HepG2 (cell line): ENCODE measurements at regions not wholly inside any gene's neighbourhood (a gene's known extent, or its start where the extent isn't known, plus 50 kb on each side); places are given as distances from the start of the nearest gene placed in this dataset.
A peak's percentile ranks its signal among the peaks of the same experiment; 100 is the strongest.

Source experiments
- ATAC-seq: fragments of 200-7000 bp; cut with Tn5 transposase; 3 replicates; pipeline ENCODE4 v1.9.1; 2020; ENCODE audit warnings: mild to moderate bottlenecking, moderate library complexity
- BruUV-seq: library from RNA; stranded (reverse); fragments of 400-500 nt; replicated peaks from 2 replicates; lab custom pipeline; 2021; lab: Mats Ljungman, UMichigan
- CTCF ChIA-PET: fragments of 300-600 bp; formaldehyde crosslinking; extraction: SDS; loops from one replicate; lab custom pipeline; 2021; ENCODE audit warnings: low total read pairs, inconsistent platforms, low intra/inter-chr PET ratio; lab: Yijun Ruan, JAX
- POLR2A ChIA-PET: fragments of 350-600 bp; sonication (Branson Sonifier 250); formaldehyde crosslinking; loops from one replicate; lab custom pipeline; 2020; ENCODE audit warnings: antibody characterized with exemption, inconsistent platforms; lab: Yijun Ruan, JAX
- DNase-seq: peaks from one replicate; pipeline ENCODE4 v3.0.0-alpha.2; 2015; ENCODE audit warnings: low spot score
- FAIRE-seq: peaks from 3 replicates; lab custom pipeline; 2011; peaks lifted over from hg19 to GRCh38; lab: Jason Lieb, UNC
- H2AFZ ChIP-seq: one replicate; pipeline ENCODE4 v1.6.1; 2011; ENCODE audit warnings: low read length, inconsistent platforms
- H3K27ac ChIP-seq: fragments of 300-600 bp; 3 replicates; pipeline ENCODE4 v1.8.0; 2011; ENCODE audit warnings: mixed run types, mild to moderate bottlenecking, mixed read lengths, low read length, inconsistent platforms; ENCODE audit not compliant: insufficient read depth; ENCODE audit errors: extremely low read length
- H3K27me3 ChIP-seq, 2 experiments: fragments of 200-600 bp in 1 of 2; 2 replicates in 1 of 2; 3 replicates in 1 of 2; pipeline versions ENCODE4 v1.6.0 to v1.8.0; 2011; ENCODE audit warnings: low read length in 2 of 2, mild to moderate bottlenecking in 2 of 2, moderate library complexity in 2 of 2, inconsistent platforms in 1 of 2; ENCODE audit not compliant: insufficient read depth in 2 of 2, control insufficient read depth in 1 of 2
- H3K36me3 ChIP-seq, 2 experiments: fragments of 200-600 bp in 1 of 2; replicated peaks in 1 of 2; 2 replicates in 1 of 2; 3 replicates in 1 of 2; pipeline versions ENCODE4 v1.5.1 to v1.8.0; 2011; ENCODE audit warnings: low read length in 2 of 2, inconsistent platforms in 1 of 2; ENCODE audit not compliant: insufficient read depth in 2 of 2, control insufficient read depth in 1 of 2
- H3K4me1 ChIP-seq: 2 replicates; pipeline ENCODE4 v1.5.1; 2012; ENCODE audit warnings: low read length, inconsistent platforms; ENCODE audit not compliant: insufficient read depth
- H3K4me2 ChIP-seq: 2 replicates; pipeline ENCODE4 v1.6.0; 2011; ENCODE audit warnings: low read depth, low read length, inconsistent platforms
- H3K4me3 ChIP-seq, 3 experiments: fragments of 200-600 bp in 1 of 3; sonication (generic), shearing (Covaris generic) in 1 of 3; replicated peaks in 1 of 3; 2 replicates each; pipeline ENCODE4 v1.5.1; 2011 to 2016; ENCODE audit warnings: low read length in 3 of 3, inconsistent platforms in 2 of 3, low read depth in 2 of 3, mild to moderate bottlenecking in 2 of 3, control low read depth in 1 of 3, mixed read lengths in 1 of 3; ENCODE audit not compliant: insufficient read depth in 1 of 3
- H3K79me2 ChIP-seq: one replicate; pipeline ENCODE4 v1.6.1; 2011; ENCODE audit warnings: low read length, inconsistent platforms; ENCODE audit not compliant: insufficient read depth
- H3K9ac ChIP-seq: 2 replicates; pipeline ENCODE4 v1.6.0; 2011; ENCODE audit warnings: mild to moderate bottlenecking, low read depth, low read length, inconsistent platforms; ENCODE audit not compliant: insufficient read depth
- H3K9me3 ChIP-seq: 2 replicates; pipeline ENCODE4 v1.5.1; 2012; ENCODE audit warnings: mild to moderate bottlenecking, low read length
- H4K20me1 ChIP-seq: 2 replicates; pipeline ENCODE4 v1.6.0; 2011; ENCODE audit warnings: inconsistent platforms, mild to moderate bottlenecking, low read length, moderate library complexity; ENCODE audit not compliant: insufficient read depth
- ARID2 ChIP-seq: sonication (generic); formaldehyde crosslinking; IDR thresholded peaks from 2 replicates; pipeline ENCODE4 v1.8.1; 2022; ENCODE audit warnings: mild to moderate bottlenecking, missing genetic modification reagents, borderline replicate concordance
- EP300 ChIP-seq, 3 experiments: sonication (generic) in 1 of 3; formaldehyde crosslinking in 1 of 3; IDR thresholded peaks; 2 replicates each; pipeline versions ENCODE4 v1.5.1 to v1.6.1; 2011 to 2020; ENCODE audit warnings: low read depth in 2 of 3, low read length in 2 of 3, borderline replicate concordance in 1 of 3, improper control_type of control experiment in 1 of 3, mild to moderate bottlenecking in 1 of 3, missing genetic modification reagents in 1 of 3, moderate library complexity in 1 of 3
- GABPB1 ChIP-seq: IDR thresholded peaks from 2 replicates; pipeline ENCODE4 v1.6.1; 2016; ENCODE audit warnings: mild to moderate bottlenecking, missing genetic modification reagents, moderate library complexity, missing compliant biosample characterization
- PHF8 ChIP-seq: sonication (generic); formaldehyde crosslinking; IDR thresholded peaks from 2 replicates; pipeline ENCODE4 v1.5.0; 2020; ENCODE audit warnings: missing genetic modification reagents
- RXRB ChIP-seq: IDR thresholded peaks from 2 replicates; pipeline ENCODE4 v1.6.1; 2016; ENCODE audit warnings: borderline replicate concordance, missing genetic modification reagents, missing compliant biosample characterization
- TFAP4 ChIP-seq: sonication (generic); IDR thresholded peaks from 2 replicates; pipeline ENCODE4 v1.6.1; 2016; ENCODE audit warnings: low read depth, borderline replicate concordance
- ZBTB40 ChIP-seq, 2 experiments: fragments of 450-650 bp in 1 of 2; sonication (generic) in 1 of 2; formaldehyde crosslinking in 1 of 2; IDR thresholded peaks; 2 replicates each; pipeline versions ENCODE4 v1.6.1 to v1.8.0; 2016 to 2022; ENCODE audit warnings: antibody characterized with exemption in 1 of 2, mild to moderate bottlenecking in 1 of 2, missing genetic modification reagents in 1 of 2
- ZNF263 ChIP-seq: sonication (generic); formaldehyde crosslinking; IDR thresholded peaks from 2 replicates; pipeline ENCODE4 v1.4.0; 2020; ENCODE audit warnings: missing genetic modification reagents
- ZNF281 ChIP-seq: sonication (generic); formaldehyde crosslinking; IDR thresholded peaks from 2 replicates; pipeline ENCODE4 v1.4.0; 2020; ENCODE audit warnings: missing genetic modification reagents, borderline replicate concordance
- ZNF331 ChIP-seq: sonication (generic); formaldehyde crosslinking; IDR thresholded peaks from 2 replicates; pipeline ENCODE4 v1.4.0; 2020; ENCODE audit warnings: missing genetic modification reagents
- WGBS: methylation state at CpG from one replicate; pipeline ENCODE4 v1.1.6; 2017; ENCODE audit warnings: low lambda C conversion rate; 5-methylcytosine and 5-hydroxymethylcytosine counted together
- in situ Hi-C: cut with HindIII; loops from 2 replicates; pipeline ENCODE4 v1.10.0; 2017; ENCODE audit warnings: low pct_unique_long_range_greater_than_20kb; ENCODE audit not compliant: extremely low pct_ligation_motif_present
- intact Hi-C: fragments of 100-400 bp; cut with micrococcal nuclease; formaldehyde crosslinking; loops from one replicate; pipeline ENCODE4 v1.10.0; 2022; ENCODE audit not compliant: unreplicated experiment

- DNase-seq (no peak), ATAC-seq (no peak), FAIRE-seq (no peak)
- BruUV-seq = no TSS peak
- POLR2A ChIA-PET = interaction anchor here (1.2 to 2.1 kb wide), 3 partner anchors 8 to 184 kb away, joined by 4 to 10 read pairs (median 4); no protein-coding TSS in a partner anchor
- H3K4me2 ChIP-seq = no peak overlapping the region
- CTCF ChIA-PET = no interaction called here
- H4K20me1 ChIP-seq = no peaks in the 10 kb centered on the region
- WGBS = 97% methylated on average over 14 of the region's 14 CpGs
- no peak overlapping the region for H3K9ac ChIP-seq
- H3K27ac ChIP-seq = peak overlapping the region; percentile 56
- in situ Hi-C loops = no loop called here
- H3K4me1 ChIP-seq = peaks cover 81% of the 10 kb centered on the region
- H3K36me3 ChIP-seq = no peaks in the 10 kb centered on the region
- intact Hi-C loops = no loop called here
- H3K79me2 ChIP-seq = no peaks in the 10 kb centered on the region
- H3K27me3 ChIP-seq = no peaks in the 10 kb centered on the region
- H3K4me3 ChIP-seq = no peak overlapping the region
- peaks cover 23% of the 10 kb centered on the region for H3K9me3 ChIP-seq
- no peak overlapping the region for H2AFZ ChIP-seq
- TF ChIP-seq TFAP4 (no peak), GABPB1 (no peak), ARID2 (no peak), ZNF331 (no peak), PHF8 (CRISPR knock-in tag) (no peak), ZNF281 (CRISPR knock-in tag) (no peak), ZNF263 (no peak), EP300 (IDR thresholded peaks at IDR 0.05; ENCODE audit: low read depth in 2 of 2, low read length in 2 of 2) (no peak), EP300 (CRISPR knock-in tag; IDR thresholded peaks at IDR 0.05; ENCODE audit: borderline replicate concordance) (no peak), RXRB (CRISPR knock-in tag) (no peak), ZBTB40 (IDR thresholded peaks at IDR 0.05) (no peak), ZBTB40 (CRISPR knock-in tag; IDR thresholded peaks at IDR 0.05) (0 out of 2 replicates have a peak, but pooled peaks have one; percentile 25)
These were observed 78.6 kb upstream of the SH3BP4 start for GRCh38 chr2:234873103-234873827.
